ENCODE measurements at regions not wholly inside any gene's neighbourhood (a gene's known extent, or its start where the extent isn't known, plus 50 kb on each side); places are given as distances from the start of the nearest gene placed in this dataset.

DNA sequence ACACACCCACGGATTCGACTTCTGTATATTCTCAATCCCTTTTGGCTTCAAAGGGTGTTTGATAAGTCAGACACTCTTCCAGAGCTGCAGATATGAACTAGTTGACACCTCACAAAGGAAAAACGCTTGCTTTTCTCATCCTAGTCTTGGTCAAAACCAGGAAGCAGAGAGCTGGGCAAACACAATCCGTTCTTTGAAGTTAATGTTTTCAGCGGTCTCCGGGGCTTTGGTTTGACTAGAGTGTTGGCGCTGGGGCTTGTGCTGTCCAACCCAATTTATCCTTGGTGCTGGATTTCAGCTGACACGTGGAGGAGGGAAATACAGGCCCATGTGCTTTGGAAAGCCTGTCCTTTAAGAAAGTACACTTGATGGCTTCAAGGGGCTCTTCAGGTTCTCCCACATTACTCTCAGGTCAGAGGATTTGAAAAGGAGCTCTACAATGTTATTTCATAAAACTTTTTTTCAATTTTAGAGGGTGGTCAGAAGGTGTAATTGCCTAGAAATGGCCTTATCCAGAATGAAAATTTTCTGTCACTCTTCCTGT, 985.8 kb downstream of the VRK1 start:
- TF ChIP-seq EP300 (IDR thresholded peaks at IDR 0.05; ENCODE audit: borderline replicate concordance in 1 of 2, low read depth in 1 of 2, low read length in 1 of 2): no peak
- TF ChIP-seq, protein P1, sequence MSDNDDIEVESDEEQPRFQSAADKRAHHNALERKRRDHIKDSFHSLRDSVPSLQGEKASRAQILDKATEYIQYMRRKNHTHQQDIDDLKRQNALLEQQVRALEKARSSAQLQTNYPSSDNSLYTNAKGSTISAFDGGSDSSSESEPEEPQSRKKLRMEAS (IDR thresholded peaks at IDR 0.05; ENCODE audit: low read depth): no peak

Data from SK-N-SH (cell line).